SK-N-SH (cell line): ENCODE measurements at regions not wholly inside any gene's neighbourhood (a gene's known extent, or its start where the extent isn't known, plus 50 kb on each side); places are given as distances from the start of the nearest gene placed in this dataset.

Experiments used
- CTCF ChIA-PET: fragments of 300-600, 350-600 bp; formaldehyde crosslinking; extraction: SDS; loops from one replicate; lab custom pipeline; 2021; lab: Yijun Ruan, JAX
- POLR2A ChIA-PET: fragments of 350-600 bp; sonication (Branson Sonifier 250); formaldehyde crosslinking; extraction: SDS; loops from one replicate; lab custom pipeline; 2020; ENCODE audit warnings: antibody characterized with exemption, inconsistent platforms; lab: Yijun Ruan, JAX
- DNase-seq: peaks from one replicate; pipeline ENCODE4 v3.0.0; 2012
- H2AFZ ChIP-seq: fragments of 200-600 bp; sonication (generic); 2 replicates; pipeline ENCODE4 v1.8.1; 2016; ENCODE audit warnings: antibody characterized with exemption, mild to moderate bottlenecking, low read depth
- H3F3A ChIP-seq: fragments of 200-600 bp; sonication (generic); replicated peaks from 2 replicates; pipeline ENCODE3; 2016; ENCODE audit warnings: antibody characterized with exemption, mild to moderate bottlenecking; ENCODE audit not compliant: insufficient read depth
- H3K27ac ChIP-seq, 2 experiments: fragments of 200-500 bp in 1 of 2; fragments of 200-600 bp in 1 of 2; sonication (Bioruptor generic) in 1 of 2; sonication (generic), shearing (Covaris generic) in 1 of 2; 2 replicates each; pipeline versions ENCODE4 v1.5.1 to v1.6.1; 2014 to 2016; ENCODE audit warnings: low read depth in 2 of 2, inconsistent platforms in 1 of 2, low read length in 1 of 2, mild to moderate bottlenecking in 1 of 2, mixed read lengths in 1 of 2
- H3K27me3 ChIP-seq: fragments of 200-600 bp; sonication (generic), shearing (Covaris generic); 2 replicates; pipeline ENCODE4 v1.6.1; 2016; ENCODE audit warnings: mixed run types; ENCODE audit not compliant: insufficient read depth
- H3K36me3 ChIP-seq, 2 experiments: fragments of 200-500 bp in 1 of 2; fragments of 200-600 bp in 1 of 2; sonication (Bioruptor generic) in 1 of 2; sonication (generic) in 1 of 2; replicated peaks in 1 of 2; 2 replicates each; pipeline versions ENCODE3 to v1.5.1; 2014 to 2016; ENCODE audit warnings: low read length in 1 of 2, mild to moderate bottlenecking in 1 of 2; ENCODE audit not compliant: insufficient read depth in 2 of 2, control insufficient read depth in 1 of 2
- H3K4me1 ChIP-seq, 2 experiments: fragments of 200-500 bp in 1 of 2; fragments of 200-600 bp in 1 of 2; sonication (Bioruptor generic) in 1 of 2; sonication (generic), shearing (Covaris generic) in 1 of 2; 2 replicates each; pipeline versions ENCODE4 v1.5.1 to v1.6.1; 2014 to 2016; ENCODE audit warnings: low read depth in 1 of 2, low read length in 1 of 2, mixed run types in 1 of 2; ENCODE audit not compliant: insufficient read depth in 2 of 2, control insufficient read depth in 1 of 2
- H3K4me2 ChIP-seq: fragments of 200-600 bp; sonication (generic), shearing (Covaris generic); 2 replicates; pipeline ENCODE4 v1.6.1; 2017; ENCODE audit warnings: mixed run types
- H3K4me3 ChIP-seq, 2 experiments: fragments of 200-500 bp in 1 of 2; fragments of 200-600 bp in 1 of 2; sonication (Bioruptor generic) in 1 of 2; sonication (generic), shearing (Covaris generic) in 1 of 2; 2 replicates each; pipeline versions ENCODE4 v1.5.1 to v1.8.1; 2014 to 2016; ENCODE audit warnings: low read depth in 2 of 2, inconsistent platforms in 1 of 2, low read length in 1 of 2, mild to moderate bottlenecking in 1 of 2, mixed read lengths in 1 of 2, moderate library complexity in 1 of 2
- H3K79me2 ChIP-seq: fragments of 200-600 bp; sonication (generic); 2 replicates; pipeline ENCODE4 v1.8.1; 2017; ENCODE audit warnings: mild to moderate bottlenecking; ENCODE audit not compliant: insufficient read depth
- H3K9ac ChIP-seq: fragments of 200-600 bp; sonication (generic); 2 replicates; pipeline ENCODE4 v1.6.1; 2017; ENCODE audit warnings: mixed run types
- H3K9me2 ChIP-seq: fragments of 200-600 bp; sonication (generic); 2 replicates; pipeline ENCODE4 v1.6.1; 2017; ENCODE audit warnings: mixed run types
- H3K9me3 ChIP-seq: fragments of 200-600 bp; sonication (generic); 2 replicates; pipeline ENCODE4 v1.6.1; 2017; ENCODE audit warnings: mixed run types, mild to moderate bottlenecking, moderate library complexity
- H4K20me1 ChIP-seq: fragments of 200-600 bp; sonication (generic); 2 replicates; pipeline ENCODE4 v1.6.1; 2017; ENCODE audit warnings: mild to moderate bottlenecking, mixed run types; ENCODE audit not compliant: insufficient read depth
- EZH2phosphoT487 ChIP-seq: fragments of 200-600 bp; sonication (generic); IDR thresholded peaks from 2 replicates; pipeline ENCODE4 v1.6.1; 2017; ENCODE audit warnings: low read depth, mixed run types, mild to moderate bottlenecking, antibody characterized with exemption, moderate library complexity, borderline replicate concordance
- JUND ChIP-seq: IDR thresholded peaks from 2 replicates; pipeline ENCODE4 v1.4.0; 2012
- RAD21 ChIP-seq: IDR thresholded peaks from 2 replicates; pipeline ENCODE4 v1.6.1; 2012; ENCODE audit warnings: mild to moderate bottlenecking, low read length
- RFX5 ChIP-seq: IDR thresholded peaks from 2 replicates; pipeline ENCODE4 v1.6.1; 2012; ENCODE audit warnings: mild to moderate bottlenecking, improper control_type of control experiment, low read length
- SIN3A ChIP-seq: IDR thresholded peaks from 2 replicates; pipeline ENCODE4 v1.6.1; 2012; ENCODE audit warnings: low read depth, mild to moderate bottlenecking, low read length, moderate library complexity, borderline replicate concordance
- TAF1 ChIP-seq: IDR thresholded peaks from 2 replicates; pipeline ENCODE4 v1.6.1; 2012; ENCODE audit warnings: low read depth, mild to moderate bottlenecking, low read length, moderate library complexity, borderline replicate concordance
- TEAD4 ChIP-seq: IDR thresholded peaks from 2 replicates; pipeline ENCODE4 v1.4.0; 2012; ENCODE audit warnings: mild to moderate bottlenecking, borderline replicate concordance; ENCODE audit not compliant: insufficient read depth
- YY1 ChIP-seq: IDR thresholded peaks from 2 replicates; pipeline ENCODE4 v1.4.0; 2012; ENCODE audit warnings: low read depth, mild to moderate bottlenecking
- WGBS: methylation state at CpG from one replicate; pipeline ENCODE4 v1.1.6; 2017; ENCODE audit warnings: low lambda C conversion rate; 5-methylcytosine and 5-hydroxymethylcytosine counted together
- TF ChIP-seq, protein P1 (sequence below): fragments of 150-350 bp; IDR thresholded peaks from 2 replicates; pipeline ENCODE4 v1.6.1; 2016; ENCODE audit warnings: mild to moderate bottlenecking, low read depth, low read length
- TF ChIP-seq, protein P2 (sequence below): IDR thresholded peaks from 2 replicates; pipeline ENCODE4 v1.4.0; 2012; ENCODE audit warnings: low read depth, borderline replicate concordance
- TF ChIP-seq, protein P3 (sequence below): fragments of 200-600 bp; sonication (generic); IDR thresholded peaks from 2 replicates; pipeline ENCODE4 v1.6.1; 2017; ENCODE audit warnings: antibody characterized with exemption, mild to moderate bottlenecking, moderate library complexity
- TF ChIP-seq, protein P4 (sequence below): IDR thresholded peaks from 2 replicates; pipeline ENCODE4 v1.4.0; 2012; ENCODE audit warnings: low read depth

DNA sequence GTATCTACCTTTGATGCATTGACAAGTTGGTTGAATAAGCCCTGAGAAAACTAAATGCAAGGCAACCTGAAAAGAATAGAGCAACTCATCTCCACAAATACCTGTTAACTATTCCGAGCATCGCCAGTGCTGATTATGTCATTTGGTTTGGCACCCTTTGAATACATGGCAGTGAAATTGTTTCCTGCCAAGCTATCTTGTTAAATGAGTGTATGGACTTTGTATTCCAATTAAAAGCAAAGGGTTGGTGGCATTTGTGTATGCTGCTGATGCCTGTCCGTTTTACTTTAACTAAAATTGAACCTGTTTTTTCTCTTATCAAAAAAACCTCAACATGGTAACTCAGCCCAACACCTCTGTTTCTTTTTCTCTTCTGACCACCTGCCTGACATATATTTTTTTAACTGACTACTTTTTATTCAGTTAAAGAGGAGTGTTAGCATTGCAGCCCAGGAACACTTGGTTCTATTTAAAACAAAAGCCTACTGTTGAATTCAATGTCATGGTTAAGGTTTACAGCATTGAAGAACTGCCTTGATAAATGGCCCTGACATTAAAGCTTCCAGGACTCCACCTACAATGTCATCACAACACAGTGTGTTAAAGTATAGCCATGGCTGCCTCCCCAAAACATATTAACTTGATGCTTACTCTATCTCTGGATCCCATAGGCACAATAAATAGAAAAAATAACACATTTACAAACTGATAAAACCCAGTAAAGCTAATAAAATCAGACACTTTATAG, 838.3 kb upstream of the NOVA1 start:
- no peaks in the 10 kb centered on the region for H3K9me2 ChIP-seq

DNA sequence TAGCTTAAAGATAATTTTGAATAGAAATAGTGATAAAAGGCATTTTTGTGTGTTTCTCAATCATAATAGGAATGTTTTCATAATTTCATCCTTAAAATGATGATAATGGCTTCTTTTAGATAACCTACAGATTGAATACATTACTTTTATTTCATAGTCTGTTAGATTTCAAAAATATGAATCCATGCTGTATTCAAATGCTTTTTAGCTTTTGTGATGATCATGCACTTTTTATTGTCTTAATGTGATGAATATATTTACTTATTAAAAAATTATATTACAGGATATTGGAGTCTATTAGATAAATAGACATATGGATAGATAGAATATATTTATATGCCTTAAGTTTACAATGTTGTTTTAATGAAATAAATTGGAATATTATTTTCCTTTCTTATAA, 886.8 kb upstream of the NOVA1 start:
- H3K4me3 ChIP-seq, result no peak overlapping the region
- no peaks in the 10 kb centered on the region for H3F3A ChIP-seq
- no peaks in the 10 kb centered on the region for H3K4me1 ChIP-seq
- H3K9me2 ChIP-seq, result no peaks in the 10 kb centered on the region
- no peak overlapping the region for H3K4me2 ChIP-seq
- H3K36me3 ChIP-seq, result no peaks in the 10 kb centered on the region
- no peaks in the 10 kb centered on the region for H4K20me1 ChIP-seq
- POLR2A ChIA-PET, result no interaction called here
- H3K9ac ChIP-seq, result no peak overlapping the region
- H3K27me3 ChIP-seq, result no peaks in the 10 kb centered on the region
- H3K79me2 ChIP-seq, result no peaks in the 10 kb centered on the region
- DNase-seq, result no peak
- TF ChIP-seq, protein P1, sequence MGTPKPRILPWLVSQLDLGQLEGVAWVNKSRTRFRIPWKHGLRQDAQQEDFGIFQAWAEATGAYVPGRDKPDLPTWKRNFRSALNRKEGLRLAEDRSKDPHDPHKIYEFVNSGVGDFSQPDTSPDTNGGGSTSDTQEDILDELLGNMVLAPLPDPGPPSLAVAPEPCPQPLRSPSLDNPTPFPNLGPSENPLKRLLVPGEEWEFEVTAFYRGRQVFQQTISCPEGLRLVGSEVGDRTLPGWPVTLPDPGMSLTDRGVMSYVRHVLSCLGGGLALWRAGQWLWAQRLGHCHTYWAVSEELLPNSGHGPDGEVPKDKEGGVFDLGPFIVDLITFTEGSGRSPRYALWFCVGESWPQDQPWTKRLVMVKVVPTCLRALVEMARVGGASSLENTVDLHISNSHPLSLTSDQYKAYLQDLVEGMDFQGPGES, result no peak
- no peak for TF ChIP-seq RAD21
- no peak for TF ChIP-seq YY1
- TF ChIP-seq TAF1, result no peak
- no peak for TF ChIP-seq JUND
- TF ChIP-seq, protein P2, sequence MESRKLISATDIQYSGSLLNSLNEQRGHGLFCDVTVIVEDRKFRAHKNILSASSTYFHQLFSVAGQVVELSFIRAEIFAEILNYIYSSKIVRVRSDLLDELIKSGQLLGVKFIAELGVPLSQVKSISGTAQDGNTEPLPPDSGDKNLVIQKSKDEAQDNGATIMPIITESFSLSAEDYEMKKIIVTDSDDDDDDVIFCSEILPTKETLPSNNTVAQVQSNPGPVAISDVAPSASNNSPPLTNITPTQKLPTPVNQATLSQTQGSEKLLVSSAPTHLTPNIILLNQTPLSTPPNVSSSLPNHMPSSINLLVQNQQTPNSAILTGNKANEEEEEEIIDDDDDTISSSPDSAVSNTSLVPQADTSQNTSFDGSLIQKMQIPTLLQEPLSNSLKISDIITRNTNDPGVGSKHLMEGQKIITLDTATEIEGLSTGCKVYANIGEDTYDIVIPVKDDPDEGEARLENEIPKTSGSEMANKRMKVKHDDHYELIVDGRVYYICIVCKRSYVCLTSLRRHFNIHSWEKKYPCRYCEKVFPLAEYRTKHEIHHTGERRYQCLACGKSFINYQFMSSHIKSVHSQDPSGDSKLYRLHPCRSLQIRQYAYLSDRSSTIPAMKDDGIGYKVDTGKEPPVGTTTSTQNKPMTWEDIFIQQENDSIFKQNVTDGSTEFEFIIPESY, result no peak
- TF ChIP-seq RFX5, result no peak
- TF ChIP-seq, protein P3, sequence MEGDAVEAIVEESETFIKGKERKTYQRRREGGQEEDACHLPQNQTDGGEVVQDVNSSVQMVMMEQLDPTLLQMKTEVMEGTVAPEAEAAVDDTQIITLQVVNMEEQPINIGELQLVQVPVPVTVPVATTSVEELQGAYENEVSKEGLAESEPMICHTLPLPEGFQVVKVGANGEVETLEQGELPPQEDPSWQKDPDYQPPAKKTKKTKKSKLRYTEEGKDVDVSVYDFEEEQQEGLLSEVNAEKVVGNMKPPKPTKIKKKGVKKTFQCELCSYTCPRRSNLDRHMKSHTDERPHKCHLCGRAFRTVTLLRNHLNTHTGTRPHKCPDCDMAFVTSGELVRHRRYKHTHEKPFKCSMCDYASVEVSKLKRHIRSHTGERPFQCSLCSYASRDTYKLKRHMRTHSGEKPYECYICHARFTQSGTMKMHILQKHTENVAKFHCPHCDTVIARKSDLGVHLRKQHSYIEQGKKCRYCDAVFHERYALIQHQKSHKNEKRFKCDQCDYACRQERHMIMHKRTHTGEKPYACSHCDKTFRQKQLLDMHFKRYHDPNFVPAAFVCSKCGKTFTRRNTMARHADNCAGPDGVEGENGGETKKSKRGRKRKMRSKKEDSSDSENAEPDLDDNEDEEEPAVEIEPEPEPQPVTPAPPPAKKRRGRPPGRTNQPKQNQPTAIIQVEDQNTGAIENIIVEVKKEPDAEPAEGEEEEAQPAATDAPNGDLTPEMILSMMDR, result no peak
- TF ChIP-seq SIN3A, result no peak
- TF ChIP-seq, protein P4, sequence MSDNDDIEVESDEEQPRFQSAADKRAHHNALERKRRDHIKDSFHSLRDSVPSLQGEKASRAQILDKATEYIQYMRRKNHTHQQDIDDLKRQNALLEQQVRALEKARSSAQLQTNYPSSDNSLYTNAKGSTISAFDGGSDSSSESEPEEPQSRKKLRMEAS, result no peak
- TF ChIP-seq EZH2phosphoT487, result no peak
- TF ChIP-seq, all 33 proteins: peak for 0
- Histone ChIP-seq H3K27ac (no peak overlapping the region), H2AFZ (no peak overlapping the region), H3K9me3 (no peaks in the 10 kb centered on the region)
- CTCF ChIA-PET, result no interaction called here

More for the DNA sequence above, 838.3 kb upstream of the NOVA1 start:
- Histone ChIP-seq H4K20me1 (no peaks in the 10 kb centered on the region), H3K9ac (no peak overlapping the region), H3K4me2 (no peak overlapping the region), H3K27me3 (no peaks in the 10 kb centered on the region), H3F3A (no peaks in the 10 kb centered on the region), H3K36me3 (no peaks in the 10 kb centered on the region), H3K4me3 (no peak overlapping the region), H3K27ac (no peak overlapping the region), H2AFZ (no peak overlapping the region), H3K79me2 (no peaks in the 10 kb centered on the region), H3K9me3 (no peaks in the 10 kb centered on the region), H3K4me1 (no peaks in the 10 kb centered on the region; a peak in 1 of 4 replicates)
- no peak for DNase-seq
- ChIA-PET CTCF (interaction anchor here (1.1 kb wide), 1 partner anchor 48 kb away, joined by 3 read pairs; no protein-coding TSS in a partner anchor), POLR2A (no interaction called here)
- WGBS, result 31% methylated on average over 3 of the region's 3 CpGs
- TF ChIP-seq TEAD4, result no peak
